GM10266 (cell line): ENCODE measurements at regions not wholly inside any gene's neighbourhood (a gene's known extent, or its start where the extent isn't known, plus 50 kb on each side); places are given as distances from the start of the nearest gene placed in this dataset.
"Not testable (repeated sequence)": the region's sequence is repeated elsewhere in the genome, so short reads cannot be mapped to it uniquely, and the experiment has no call there.

Experiments used
- DNase-seq: peaks from one replicate; pipeline ENCODE4 v3.0.0; 2012; ENCODE audit errors: extremely low spot score
- CTCF ChIP-seq: IDR thresholded peaks from 2 replicates; pipeline ENCODE4 v1.5.1; 2012; ENCODE audit warnings: mild to moderate bottlenecking, low read depth; ENCODE audit not compliant: control insufficient read depth, insufficient read depth; ENCODE audit errors: missing control alignments

GRCh38 chr15:34642247-34642646 is 58.8 kb upstream of the GOLGA8B start:
- TF ChIP-seq CTCF: no peak
- no peak for DNase-seq

GRCh38 chr15:34640661-34641060 is 57.2 kb upstream of the GOLGA8B start:
- DNase-seq: no peak
- TF ChIP-seq CTCF: no peak

GRCh38 chr15:34637305-34637704 is 53.9 kb upstream of the GOLGA8B start:
- DNase-seq: no peak
- TF ChIP-seq CTCF: no peak

- not testable (repeated sequence) for DNase-seq
Measured at GRCh38 chr15:34633602-34634001, 50.2 kb upstream of the GOLGA8B start.
